UCSD-AML1 (cell line): ENCODE measurements at regions not wholly inside any gene's neighbourhood (a gene's known extent, or its start where the extent isn't known, plus 50 kb on each side); places are given as distances from the start of the nearest gene placed in this dataset.

Source experiments
- DNase-seq: peaks from one replicate; lab custom pipeline; 2025; ENCODE audit not compliant: unreplicated experiment; lab: John Stamatoyannopoulos, UW

DNA sequence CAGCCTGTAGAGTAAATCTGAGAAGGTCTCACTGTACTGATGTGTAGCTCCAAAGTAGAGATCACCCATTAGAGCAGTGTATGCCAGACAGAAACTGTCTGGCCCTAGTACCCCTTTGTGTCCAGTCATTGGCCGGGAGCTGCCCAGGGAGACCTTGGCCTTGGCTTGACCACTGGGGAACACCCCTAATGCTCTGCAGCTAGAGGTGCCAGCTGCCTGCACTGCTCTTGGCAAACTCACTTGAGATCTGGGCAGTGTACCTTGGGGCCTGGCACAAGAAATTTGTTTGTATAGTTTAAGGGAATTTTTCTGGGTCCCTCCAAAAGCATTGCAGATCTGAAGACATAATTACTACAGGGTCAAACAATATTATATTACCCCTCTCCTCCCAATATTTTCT is 78.7 kb upstream of the MPHOSPH6 start:
- no peak for DNase-seq

- no peak for DNase-seq
Observed at GRCh38 chr16:82248012-82248656, 78.1 kb upstream of the MPHOSPH6 start.

GRCh38 chr16:82242201-82242600 is 72.2 kb upstream of the MPHOSPH6 start:
- DNase-seq: no peak

DNA sequence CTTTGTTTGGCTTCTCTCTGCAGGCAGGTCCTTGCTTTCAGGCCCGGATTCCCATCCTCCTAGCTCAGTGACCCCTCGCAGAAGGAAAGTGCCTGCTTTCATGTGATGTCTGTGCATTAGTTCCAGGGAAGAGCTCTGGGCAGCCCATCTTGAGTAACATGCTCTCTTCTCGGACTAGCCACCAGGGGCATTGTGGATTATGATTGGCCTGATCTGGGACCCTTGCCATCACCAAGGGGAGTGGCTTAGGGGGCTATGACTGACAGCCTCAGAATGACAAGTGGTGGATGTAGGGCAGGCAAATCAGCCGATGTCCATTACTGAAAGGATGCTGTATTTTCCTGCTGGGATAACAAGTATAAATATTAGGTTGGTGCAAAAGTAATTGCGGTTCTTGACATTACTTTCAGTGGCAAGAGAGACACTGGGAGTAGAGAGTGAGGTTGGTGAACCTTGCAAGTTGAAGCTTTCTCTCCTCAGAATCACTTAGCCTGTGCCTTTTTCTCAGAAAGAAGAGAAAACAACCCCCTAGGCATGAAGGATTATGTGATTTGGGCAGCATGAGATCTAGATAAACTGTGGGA is 71.5 kb upstream of the MPHOSPH6 start:
- no peak for DNase-seq

GRCh38 chr16:82240111-82240510 is 70.1 kb upstream of the MPHOSPH6 start:
- DNase-seq: no peak

- DNase-seq: no peak
Observed at GRCh38 chr16:82236875-82237274, 66.9 kb upstream of the MPHOSPH6 start.

- no peak for DNase-seq
Observed at GRCh38 chr16:82236415-82236814, 66.4 kb upstream of the MPHOSPH6 start.

GRCh38 chr16:82232806-82233205 is 62.8 kb upstream of the MPHOSPH6 start:
- DNase-seq: no peak

- DNase-seq: no peak
Observed at GRCh38 chr16:82231008-82231787, 61.2 kb upstream of the MPHOSPH6 start.

DNA sequence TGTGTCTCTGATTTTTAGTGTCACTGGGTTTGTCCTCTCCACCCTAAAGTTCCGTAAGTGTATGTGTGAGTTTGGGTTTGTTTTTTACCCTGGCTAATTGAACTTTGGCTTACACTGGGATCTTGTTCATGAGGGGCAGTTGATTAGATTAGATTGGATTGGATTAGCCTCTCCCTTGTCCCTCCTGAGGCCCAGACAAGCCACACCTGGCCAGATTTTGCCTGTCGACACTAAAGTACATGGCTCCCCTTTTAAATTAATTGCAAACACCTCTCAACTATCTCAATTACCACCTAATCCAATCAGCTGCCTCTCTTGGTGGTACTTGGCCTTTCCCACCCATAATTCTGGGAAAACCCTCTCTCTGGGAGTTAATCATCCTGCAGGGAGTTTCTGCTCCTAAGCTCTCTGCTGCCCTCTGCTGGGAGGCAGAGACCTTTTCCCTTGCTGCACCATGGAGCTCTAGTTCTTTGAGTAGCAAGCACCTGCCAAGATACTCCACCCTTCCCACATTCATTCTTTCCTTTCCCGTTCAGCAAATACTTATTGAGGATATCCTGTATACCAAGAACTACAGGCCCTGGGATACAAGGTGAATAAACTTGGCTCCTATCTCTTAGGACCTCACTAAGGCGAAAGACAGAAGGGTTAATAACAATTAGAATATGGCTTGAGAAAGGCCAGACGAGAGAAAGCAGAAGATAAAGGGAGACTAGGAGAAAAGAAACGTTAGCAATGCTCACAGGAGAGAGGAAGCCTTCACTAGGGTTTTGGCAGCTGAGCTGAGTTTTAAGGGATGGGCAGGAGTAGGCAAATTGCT is 60.0 kb upstream of the MPHOSPH6 start:
- peak; percentile 36 for DNase-seq

DNA sequence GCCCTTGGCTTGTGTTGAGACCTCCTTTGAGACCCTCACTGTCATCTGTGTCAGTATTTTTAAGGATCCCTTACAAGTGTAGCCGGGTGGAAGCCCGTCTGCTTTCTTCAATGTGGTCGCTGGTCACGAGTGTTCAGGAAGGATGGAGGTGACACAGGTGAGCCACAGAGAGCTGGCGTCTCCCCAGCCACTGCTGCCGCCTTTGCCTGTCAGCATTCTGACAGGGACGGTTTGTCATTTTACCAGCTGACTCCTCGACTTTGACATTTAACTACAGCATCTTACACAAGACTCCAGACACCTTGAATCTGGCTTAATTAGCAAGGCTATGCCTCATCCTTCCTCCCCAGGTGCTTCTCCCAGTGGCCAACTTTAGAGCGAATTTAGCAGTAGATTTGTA is 56.3 kb upstream of the MPHOSPH6 start:
- no peak for DNase-seq

GRCh38 chr16:82224821-82225220 is 54.8 kb upstream of the MPHOSPH6 start:
- DNase-seq: no peak

DNA sequence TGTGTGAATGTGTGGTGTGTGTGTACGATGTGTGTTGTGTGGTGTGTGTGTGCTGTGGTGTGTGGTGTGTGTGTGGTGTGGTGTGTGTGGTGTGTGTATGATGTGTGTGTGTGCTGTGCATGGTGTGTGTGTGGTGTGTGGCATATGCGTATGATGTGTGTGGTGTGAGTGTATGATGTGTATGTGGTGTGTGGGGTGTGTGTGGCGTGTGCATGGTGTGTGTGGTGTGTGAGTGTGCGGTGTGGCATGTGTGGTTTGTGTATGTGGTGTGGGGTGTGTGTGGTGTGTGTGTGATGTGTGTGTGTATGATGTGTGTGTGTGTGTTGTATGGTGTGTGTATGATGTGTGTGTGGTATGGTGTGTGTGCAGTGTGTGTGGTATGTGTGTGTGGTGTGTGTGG is 50.5 kb upstream of the MPHOSPH6 start:
- no peak for DNase-seq
